Retinal pigment epithelial cell (primary cell): ENCODE measurements at regions not wholly inside any gene's neighbourhood (a gene's known extent, or its start where the extent isn't known, plus 50 kb on each side); places are given as distances from the start of the nearest gene placed in this dataset.

ENCODE experiments used
- DNase-seq: peaks from one replicate; pipeline ENCODE4 v3.0.0-alpha.2; 2010; ENCODE audit warnings: low read depth
- H3K4me3 ChIP-seq: 2 replicates; pipeline ENCODE4 v1.5.1; 2011; ENCODE audit warnings: mild to moderate bottlenecking, low read length, control low read depth, moderate library complexity
- TF ChIP-seq, protein P1 (sequence below): conservative IDR thresholded peaks from 2 replicates; pipeline ENCODE4 v1.5.1; 2011; ENCODE audit warnings: low read depth, low read length, control low read depth, inconsistent platforms

DNA sequence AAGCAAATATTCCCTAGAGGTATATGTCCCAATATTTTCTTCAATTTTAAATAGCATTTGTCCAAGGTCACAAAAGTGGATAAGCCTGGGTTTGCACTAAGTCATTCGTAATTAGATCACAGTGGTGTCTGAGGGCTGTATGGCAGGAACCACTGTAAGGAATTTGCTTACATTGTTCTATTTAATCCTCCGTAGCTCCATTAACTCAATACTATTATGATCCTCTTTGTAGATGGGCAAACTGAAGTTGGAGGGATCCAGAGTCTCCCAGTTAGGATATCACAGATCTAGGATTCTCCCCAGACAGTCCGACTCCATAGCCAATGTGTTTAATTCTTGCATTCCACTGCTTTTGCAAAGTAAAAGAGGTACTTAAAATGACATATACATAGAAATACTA, 242.7 kb upstream of the DCAF8L1 start:
- TF ChIP-seq, protein P1, sequence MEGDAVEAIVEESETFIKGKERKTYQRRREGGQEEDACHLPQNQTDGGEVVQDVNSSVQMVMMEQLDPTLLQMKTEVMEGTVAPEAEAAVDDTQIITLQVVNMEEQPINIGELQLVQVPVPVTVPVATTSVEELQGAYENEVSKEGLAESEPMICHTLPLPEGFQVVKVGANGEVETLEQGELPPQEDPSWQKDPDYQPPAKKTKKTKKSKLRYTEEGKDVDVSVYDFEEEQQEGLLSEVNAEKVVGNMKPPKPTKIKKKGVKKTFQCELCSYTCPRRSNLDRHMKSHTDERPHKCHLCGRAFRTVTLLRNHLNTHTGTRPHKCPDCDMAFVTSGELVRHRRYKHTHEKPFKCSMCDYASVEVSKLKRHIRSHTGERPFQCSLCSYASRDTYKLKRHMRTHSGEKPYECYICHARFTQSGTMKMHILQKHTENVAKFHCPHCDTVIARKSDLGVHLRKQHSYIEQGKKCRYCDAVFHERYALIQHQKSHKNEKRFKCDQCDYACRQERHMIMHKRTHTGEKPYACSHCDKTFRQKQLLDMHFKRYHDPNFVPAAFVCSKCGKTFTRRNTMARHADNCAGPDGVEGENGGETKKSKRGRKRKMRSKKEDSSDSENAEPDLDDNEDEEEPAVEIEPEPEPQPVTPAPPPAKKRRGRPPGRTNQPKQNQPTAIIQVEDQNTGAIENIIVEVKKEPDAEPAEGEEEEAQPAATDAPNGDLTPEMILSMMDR, result no peak
- no peak overlapping the region for H3K4me3 ChIP-seq
- DNase-seq, result no peak

DNA sequence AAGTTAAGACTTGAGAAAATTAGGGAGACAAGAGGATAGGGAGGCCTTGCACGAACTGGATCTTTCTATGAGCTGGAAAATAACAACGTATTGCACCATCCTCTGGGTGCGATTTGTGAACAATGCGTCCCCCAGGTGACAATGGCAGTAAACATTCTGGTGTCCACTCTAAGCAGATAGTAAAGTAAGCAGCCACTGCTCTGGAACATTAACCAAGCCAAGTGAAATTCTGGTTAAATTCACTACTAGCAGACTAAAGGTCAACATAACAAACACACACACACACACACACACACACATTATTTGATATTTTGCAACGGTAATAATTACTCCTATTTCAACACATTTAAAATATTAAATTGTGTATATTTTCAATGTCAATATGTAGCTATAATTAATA, 242.2 kb upstream of the DCAF8L1 start:
- DNase-seq, result no peak
- TF ChIP-seq, protein P1, result no peak
- no peak overlapping the region for H3K4me3 ChIP-seq

DNA sequence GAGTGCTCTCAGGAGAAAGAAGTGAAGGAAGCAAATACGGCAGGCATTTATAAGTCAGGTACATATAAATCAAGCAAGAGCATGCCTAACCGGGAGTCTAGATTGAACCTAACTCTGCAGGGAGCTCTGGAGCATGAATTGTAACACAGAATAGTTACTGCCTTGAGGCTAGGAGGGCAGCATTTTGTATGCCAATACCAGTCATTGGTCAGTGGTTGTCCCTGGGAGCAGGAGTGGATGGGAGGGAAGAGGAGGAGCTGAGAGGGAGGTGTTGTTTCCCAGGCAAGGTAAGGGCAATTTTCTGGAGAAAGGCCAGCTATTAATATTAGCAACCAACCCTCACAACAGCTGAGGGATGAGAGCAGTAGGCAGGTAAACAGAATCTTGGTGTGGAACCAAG, 224.7 kb upstream of the DCAF8L1 start:
- DNase-seq, result no peak
- H3K4me3 ChIP-seq, result no peak overlapping the region
- TF ChIP-seq, protein P1, result no peak

DNA sequence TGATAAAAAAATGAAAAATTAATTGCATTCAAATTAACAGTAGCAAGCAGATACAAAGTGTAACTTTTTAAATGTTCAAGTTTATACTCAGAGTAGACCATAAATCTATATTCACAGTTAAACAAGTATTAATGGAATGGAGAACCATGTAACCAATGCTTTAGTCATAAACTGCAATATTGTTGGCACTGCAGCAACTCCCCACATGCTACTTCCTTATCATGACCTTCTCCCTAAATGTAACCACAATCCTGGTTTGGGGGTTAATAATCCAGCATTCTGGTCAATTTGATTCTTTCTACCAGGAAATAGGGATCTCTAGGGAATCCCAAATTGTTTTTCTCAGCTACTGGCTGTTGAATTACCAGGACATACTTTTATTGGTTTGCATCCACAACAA, 223.9 kb upstream of the DCAF8L1 start:
- H3K4me3 ChIP-seq, result no peak overlapping the region
- TF ChIP-seq, protein P1, result no peak
- no peak for DNase-seq

DNA sequence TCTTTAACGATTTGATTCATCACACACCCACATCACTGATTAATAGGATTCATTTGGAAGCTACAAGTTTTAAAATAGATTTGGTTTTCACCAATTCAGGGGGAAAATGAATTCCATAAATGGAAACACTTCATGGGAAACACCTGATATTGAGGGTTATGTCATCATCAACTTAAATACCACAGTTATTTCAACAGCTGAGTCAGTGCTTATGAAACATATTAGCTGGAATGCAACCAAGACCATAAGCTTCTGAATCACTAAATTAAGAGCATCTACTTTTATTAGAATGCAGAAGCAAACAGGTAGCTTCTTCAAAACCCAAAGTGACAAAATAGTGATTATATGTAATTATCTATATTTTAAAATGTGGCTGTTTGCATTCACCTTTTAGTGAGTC, 207.8 kb upstream of the DCAF8L1 start:
- H3K4me3 ChIP-seq, result no peak overlapping the region
- TF ChIP-seq, protein P1, result no peak
- peak; percentile 68 for DNase-seq

DNA sequence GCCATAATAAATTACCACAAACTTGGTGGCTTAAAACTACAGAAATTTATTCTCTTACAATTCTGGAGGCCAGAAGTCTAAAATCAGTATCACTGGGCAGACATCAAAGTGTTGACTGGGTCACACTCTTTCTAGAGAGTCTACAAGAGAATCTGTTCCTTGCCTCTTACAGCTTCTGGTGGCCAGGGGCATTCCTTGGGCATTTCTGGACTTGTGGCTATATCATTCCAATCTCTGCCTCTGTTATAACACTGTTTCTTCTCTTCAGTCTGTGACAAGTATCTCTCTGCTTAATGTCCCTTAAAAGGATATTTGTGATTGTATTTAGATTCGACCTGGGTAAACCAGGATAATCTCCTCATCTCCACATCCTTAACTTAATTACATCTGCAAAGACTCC, 207.3 kb upstream of the DCAF8L1 start:
- no peak for DNase-seq
- H3K4me3 ChIP-seq, result no peak overlapping the region
- TF ChIP-seq, protein P1, result no peak

DNA sequence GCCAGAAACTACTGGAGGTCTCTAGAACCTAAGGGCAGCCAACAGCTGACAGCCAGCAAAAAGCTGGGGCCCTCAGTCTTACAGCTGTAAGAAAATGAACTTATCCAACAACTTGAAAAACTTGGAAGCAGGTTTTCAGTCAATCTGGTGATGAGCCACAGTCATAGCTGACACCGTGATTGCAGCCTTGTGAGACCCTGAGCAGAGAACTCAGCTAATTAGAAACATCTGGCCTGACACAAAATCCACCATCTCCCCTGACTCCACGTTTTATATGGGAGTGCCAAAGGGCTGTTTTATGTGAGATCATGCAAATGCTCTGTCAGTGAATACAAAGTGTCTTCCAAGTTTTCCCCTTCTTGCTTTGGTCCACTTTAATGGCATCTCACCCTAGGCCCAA, 198.8 kb upstream of the DCAF8L1 start:
- no peak for DNase-seq
- no peak overlapping the region for H3K4me3 ChIP-seq
- TF ChIP-seq, protein P1, result no peak
